HG03457 (cell line): ENCODE measurements at regions not wholly inside any gene's neighbourhood (a gene's known extent, or its start where the extent isn't known, plus 50 kb on each side); places are given as distances from the start of the nearest gene placed in this dataset.

Experiments
- ATAC-seq: cut with Tn5 transposase; IDR thresholded peaks from one replicate; pipeline ENCODE4 v1.9.1; 2021; ENCODE audit warnings: moderate number of reproducible peaks; ENCODE audit not compliant: unreplicated experiment

GRCh38 chr1:199303035-199303434 lies 664.2 kb downstream of the PTPRC start:
- ATAC-seq = no peak

DNA sequence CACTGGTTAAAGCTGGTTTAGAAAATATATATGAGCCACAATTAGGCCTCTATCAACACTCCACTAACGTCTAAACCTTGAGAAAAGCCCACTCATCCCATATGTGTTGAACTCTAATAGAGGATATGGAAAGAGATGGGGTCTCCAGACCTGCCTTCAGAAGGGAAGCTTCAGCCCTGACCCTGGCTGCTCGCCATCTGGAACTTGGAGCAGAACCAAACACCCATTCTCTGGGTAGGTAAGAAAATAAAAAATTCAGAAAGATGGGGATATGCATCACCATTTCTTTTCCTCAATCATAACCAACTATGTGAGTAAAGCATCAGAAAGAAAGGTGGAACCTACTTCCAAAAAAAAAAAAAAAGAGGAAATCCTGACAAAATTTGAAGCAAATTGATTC lies 666.2 kb downstream of the PTPRC start:
- ATAC-seq = no peak

GRCh38 chr1:199307496-199308264 lies 668.8 kb downstream of the PTPRC start:
- ATAC-seq = no peak

- no peak for ATAC-seq
Observed at GRCh38 chr1:199308349-199308846, 669.6 kb downstream of the PTPRC start.

- no peak for ATAC-seq
Observed at GRCh38 chr1:199310708-199311107, 671.9 kb downstream of the PTPRC start.

DNA sequence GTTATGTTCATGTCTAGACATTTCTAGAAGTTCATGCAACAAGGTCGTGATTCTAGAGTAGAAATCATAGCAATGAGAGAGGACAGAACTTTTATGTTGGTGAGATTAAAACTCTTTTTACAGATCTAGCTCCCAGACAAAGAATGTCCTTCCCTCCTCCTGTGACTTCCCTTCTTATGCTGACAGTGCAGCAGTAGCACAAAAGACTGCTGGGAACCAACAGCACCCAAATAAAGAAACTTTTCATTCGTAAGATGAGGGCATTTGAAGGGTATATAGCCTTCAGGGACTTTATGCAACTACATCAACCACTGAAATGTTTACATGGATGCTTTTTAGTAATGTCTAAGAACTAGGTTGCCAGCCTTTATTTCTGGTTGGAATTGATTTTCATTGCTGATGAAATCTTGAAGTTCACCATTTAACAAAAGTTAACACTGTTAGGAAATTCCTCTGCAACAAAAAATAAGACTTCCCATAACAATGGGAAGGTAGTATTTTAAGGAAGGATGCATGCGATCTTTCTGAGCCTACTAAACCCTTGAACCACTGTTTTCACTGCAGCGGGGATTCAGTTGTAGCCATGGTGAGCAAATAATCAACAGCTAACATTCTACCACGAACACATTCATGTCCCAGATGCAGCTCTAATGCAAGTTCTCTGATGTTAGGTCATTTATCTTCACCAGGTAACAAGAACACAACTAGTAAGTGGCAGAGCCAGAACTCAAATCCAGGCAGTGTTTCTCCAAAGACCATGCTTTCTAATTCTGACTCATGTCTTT lies 672.8 kb downstream of the PTPRC start:
- ATAC-seq = no peak

DNA sequence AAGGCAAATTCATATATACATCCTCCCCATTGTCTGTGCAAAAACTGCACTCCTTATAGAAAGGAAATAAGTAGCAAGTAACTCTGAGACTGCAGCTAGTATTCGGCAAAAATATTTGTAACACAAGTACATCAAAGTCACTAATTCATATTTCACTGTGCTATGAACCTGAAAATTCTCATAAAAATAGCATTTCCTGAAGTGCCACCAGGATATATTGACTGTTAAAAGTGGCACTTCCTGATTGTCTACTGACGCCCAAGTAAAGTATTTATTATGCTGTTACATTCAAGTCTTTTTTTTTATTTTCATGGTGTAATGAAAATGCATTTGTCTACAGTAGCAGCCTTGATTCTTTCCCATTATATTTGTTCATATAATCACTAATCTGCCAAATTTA lies 673.8 kb downstream of the PTPRC start:
- ATAC-seq = no peak

DNA sequence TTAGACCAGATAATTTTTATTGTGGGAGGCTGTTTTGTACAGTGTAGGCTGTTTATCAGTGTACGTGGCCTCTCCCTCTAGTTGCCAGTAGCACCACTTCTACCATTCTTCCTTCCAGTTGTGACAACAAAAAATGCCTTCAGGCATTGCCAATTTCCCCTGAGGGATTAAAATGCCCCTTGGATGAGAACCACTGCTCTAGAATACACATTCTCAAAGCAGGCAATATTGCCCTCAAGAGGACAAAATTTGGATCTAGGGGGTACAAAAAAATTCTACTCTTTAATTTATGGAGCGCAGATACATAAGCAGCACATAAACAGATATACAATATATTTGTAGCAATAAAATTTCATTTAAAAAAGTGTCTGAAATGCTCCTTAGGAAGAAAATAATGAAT lies 674.6 kb downstream of the PTPRC start:
- no peak for ATAC-seq

DNA sequence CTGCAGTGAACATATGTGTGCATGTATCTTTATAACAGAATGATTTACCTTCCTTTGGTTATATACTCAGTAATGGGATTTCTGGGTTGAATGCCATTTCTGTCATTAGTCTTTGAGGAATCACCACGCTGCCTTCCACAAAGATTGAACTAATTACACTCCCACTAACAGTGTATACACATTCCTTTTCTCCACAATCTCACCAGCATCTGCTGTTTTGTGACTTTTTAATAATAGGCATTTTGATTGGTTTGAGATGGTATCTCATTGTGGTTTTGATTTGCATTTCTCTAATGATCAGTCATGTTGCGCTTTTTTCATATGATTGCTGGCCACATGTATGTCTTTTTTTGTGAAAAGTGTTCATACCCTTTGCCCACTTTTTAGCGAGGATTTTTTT lies 680.5 kb downstream of the PTPRC start:
- ATAC-seq = no peak

DNA sequence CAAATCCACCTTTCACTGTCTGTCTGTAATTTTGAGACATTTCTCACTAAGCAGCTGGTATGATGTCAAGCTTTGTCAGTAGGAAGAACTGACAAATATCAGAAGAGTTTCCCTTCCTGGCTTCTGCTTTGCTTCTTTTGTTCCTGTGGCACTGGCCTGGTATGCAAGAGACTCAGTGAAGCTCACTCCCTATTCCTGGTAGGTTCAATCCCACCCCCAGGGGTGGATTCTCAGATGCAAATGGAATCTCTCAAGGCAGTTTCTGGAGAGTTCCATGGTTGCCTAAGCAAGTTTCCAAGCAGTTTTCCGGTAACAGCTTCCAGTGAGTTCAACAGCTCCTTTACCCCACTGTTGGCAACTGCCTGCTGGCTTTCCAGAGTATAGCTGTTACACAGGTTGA lies 683.4 kb downstream of the PTPRC start:
- ATAC-seq = no peak

DNA sequence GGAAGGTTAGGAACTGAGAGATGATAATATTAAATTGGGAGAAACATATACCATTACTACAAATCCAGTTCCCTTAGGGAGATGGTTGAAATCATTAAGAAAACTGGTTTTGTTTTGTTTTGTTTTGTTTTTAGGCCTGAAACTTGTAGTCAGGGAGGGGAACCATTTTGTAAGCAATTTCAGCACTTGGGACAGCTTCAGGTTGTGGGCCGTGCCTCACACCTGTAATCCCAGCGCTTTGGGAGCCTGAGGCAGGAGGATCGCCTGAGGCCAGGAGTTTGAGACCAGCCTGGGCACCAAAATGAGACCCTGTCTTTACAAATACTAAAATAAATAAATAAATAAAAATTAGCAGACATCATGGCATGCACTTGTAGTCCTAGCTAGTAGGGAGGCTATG lies 694.3 kb upstream of the NR5A2 start:
- ATAC-seq = no peak

- no peak for ATAC-seq
Observed at GRCh38 chr1:199335496-199335895, 692.0 kb upstream of the NR5A2 start.

DNA sequence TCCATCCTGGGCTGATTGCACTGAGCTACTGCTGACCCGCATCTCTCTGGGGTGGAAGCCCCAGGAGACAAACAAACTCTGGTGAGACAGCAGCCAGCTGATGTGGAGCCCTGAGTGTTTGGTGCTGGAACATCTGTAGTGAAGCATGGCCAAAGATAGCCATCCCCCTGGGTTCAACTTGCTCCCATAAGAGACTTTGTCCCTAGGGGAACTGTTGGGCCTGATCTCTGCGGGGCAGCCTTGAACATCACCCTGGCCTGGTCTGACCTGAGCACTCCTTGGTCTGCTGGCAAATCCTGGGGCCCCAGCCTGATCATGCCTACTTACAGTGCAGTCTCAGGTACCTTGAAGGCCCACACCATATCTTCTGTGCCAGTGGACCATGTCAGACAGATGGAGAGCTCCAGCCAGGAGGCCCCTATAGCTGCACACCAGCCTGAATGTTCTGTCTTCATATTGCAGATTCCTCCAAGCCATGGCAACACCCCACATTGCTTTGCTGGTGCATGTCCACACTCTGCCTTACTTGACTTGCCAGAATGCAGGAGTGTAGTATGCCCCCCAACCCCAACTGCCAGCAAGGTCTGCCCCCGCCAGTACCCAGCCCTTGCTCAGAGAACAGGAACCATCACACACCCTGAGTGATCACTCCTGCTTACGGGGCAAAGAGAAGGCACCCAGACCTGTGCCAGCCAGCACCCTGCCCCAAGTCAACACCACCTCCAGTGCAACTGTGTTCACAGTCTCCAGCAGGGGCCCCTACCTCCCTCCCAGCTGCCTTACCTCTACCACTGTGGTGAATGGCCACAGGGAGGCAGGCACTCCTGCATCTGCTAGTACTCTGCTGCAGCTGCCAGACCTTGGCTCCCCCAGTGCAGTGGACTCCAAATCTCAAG lies 690.5 kb upstream of the NR5A2 start:
- no peak for ATAC-seq

DNA sequence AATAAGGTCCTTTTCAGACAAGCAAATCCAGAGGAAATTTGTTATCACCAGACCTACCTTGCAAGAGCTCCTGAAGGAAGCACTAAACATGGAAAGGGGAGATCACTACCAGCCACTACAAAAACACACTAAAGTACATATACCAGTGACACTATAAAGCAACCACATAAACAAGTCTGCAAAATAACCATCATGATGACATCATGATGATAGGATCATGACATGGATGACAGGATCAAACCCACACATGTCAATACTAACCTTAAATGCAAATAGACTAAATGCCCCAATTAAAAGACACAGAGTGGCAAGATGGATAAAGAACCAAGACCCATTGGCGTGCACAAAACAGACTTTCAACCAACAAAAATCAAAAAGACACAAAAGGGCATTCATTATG lies 688.8 kb upstream of the NR5A2 start:
- no peak for ATAC-seq

GRCh38 chr1:199352351-199352750 lies 675.2 kb upstream of the NR5A2 start:
- ATAC-seq = no peak

DNA sequence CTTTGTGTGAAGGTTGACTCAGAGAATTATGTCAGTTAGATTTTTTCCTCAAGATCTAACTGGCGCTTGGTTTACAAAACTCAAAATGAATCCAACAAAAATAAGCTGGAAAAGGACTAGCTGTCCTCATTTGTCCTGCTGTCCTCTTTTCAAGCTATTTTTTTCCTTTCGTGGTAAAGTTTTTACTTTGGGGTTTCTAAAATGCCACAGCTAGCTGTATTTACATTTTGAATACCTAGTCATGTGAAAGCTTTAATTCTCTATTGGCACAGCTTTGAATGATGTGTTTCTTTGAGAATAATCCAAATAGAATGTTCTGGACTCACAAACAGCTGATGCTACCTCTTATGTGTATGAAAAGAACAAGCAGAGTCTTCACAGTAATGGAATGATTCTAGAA lies 673.6 kb upstream of the NR5A2 start:
- ATAC-seq = no peak

DNA sequence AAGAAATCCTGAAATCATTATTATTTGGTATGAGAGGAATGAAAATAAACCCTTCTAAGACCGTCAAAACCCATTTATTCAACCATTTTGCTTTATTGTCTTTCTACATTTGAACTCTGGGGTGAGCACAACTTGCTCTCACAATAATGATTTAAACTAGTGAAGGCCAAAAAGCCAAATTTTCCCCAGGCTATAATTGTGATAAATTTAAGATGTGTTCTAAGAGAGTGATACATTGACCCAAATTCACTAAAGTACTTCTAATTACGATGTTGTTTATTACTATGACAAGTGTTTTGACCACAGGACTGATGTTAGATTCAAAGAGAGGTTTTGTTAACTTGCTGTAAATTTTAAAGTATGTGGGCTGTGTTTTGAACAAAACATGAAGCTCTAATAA lies 670.9 kb upstream of the NR5A2 start:
- no peak for ATAC-seq

DNA sequence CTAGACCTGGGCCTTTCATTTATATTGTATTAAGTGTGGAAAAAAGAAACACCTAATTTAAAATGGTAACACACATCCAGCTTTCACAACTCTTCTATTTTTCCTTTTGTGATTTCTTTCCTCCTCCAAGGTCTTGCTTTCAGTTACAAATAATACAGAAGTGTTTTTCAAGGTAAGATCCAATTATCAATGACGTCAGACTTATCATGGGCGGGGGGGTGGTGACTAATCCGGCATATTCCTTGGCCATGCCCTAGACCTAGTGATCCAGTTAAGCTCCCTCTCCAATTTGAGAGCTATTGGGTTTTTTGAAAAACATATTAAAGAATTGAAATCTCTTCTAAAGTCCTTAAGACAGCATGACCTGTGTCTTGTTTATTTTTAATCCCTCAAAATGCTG lies 669.9 kb upstream of the NR5A2 start:
- no peak for ATAC-seq

- ATAC-seq = no peak
Observed at GRCh38 chr1:199362996-199363395, 664.5 kb upstream of the NR5A2 start.

DNA sequence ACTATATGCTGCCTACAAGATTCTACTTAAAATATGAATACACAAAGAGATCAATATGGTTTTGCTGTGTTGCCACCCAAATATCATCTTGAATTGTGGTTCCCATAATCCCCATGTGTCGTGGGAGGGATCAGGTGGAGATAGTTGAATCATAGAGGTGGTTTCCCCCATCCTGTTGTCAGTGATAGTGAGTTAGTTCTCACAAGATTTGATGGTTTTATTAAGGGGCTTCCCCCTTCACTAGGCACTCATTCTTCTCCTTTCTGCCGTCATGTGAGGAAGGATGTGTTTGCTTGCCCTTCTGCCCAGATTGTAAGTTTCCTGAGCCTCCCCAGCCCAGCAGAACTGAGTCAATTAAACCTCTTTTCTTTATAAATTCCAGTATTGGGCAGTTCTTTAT lies 654.4 kb upstream of the NR5A2 start:
- ATAC-seq = no peak

DNA sequence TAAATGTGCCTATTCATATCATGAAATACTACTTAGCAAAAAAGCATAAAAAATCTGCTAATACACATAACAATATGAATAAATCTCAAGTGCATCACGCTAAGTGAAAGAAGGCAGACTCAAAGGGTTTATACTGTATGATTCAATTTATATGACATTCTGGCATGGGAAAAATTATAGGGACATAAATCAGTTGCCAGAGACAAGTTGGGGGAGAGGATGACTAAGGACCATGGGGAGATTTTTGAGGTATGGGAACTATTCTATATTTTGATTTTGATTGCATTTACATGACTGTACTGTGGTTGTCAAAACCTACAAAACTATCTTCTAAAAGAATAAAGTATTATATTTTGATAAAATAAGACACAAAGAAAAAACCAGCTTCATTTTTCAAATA lies 650.3 kb upstream of the NR5A2 start:
- ATAC-seq = no peak
